NCI-H146 treated with DMSO at 0.1 percent for 48 hours (cell line): ENCODE measurements at regions not wholly inside any gene's neighbourhood (a gene's known extent, or its start where the extent isn't known, plus 50 kb on each side); places are given as distances from the start of the nearest gene placed in this dataset.
"Not testable (repeated sequence)": the region's sequence is repeated elsewhere in the genome, so short reads cannot be mapped to it uniquely, and the experiment has no call there.

Experiments used
- DNase-seq: peaks from one replicate; lab custom pipeline; 2025; ENCODE audit not compliant: unreplicated experiment; lab: John Stamatoyannopoulos, UW

- not testable (repeated sequence) for DNase-seq
These were observed 176.4 kb downstream of the AKR1D1 start for GRCh38 chr7:138252666-138253065.

GRCh38 chr7:138254444-138254843 lies 178.2 kb downstream of the AKR1D1 start:
- DNase-seq: no peak

DNA sequence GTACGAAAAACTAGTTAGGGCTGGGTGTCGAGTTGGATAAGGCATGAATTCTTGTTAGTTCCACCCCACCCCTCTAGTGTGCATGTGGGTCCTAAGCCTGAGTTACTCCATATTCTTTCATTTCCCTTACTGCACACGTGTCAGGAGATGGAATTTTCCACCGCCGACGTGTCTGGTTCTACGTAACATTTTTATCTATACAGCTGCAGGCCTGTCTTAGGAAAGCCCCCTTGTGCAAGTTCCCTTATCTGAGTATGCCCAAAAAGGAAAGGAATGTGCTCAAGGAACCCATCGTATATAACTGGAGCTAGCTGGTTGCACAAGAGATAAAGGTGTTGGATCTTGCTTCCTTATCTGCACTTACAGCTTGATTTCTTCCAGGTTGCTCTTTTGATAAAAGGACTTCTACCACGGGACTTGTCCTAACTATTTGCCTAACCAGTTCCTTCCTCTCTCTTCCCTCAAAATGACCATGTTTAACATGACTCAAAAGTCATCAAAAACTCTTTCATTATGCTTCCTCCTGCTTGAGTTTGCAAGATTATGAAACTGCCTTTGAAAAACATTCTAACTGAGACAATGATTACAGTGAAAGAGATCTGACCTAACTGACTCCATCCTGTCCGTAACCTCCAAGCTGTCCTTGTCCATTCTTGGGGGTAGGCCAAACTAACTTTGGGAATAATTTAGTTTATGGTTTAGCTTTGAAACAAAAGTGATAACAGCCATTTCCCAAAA lies 181.4 kb downstream of the AKR1D1 start:
- DNase-seq: no peak

DNA sequence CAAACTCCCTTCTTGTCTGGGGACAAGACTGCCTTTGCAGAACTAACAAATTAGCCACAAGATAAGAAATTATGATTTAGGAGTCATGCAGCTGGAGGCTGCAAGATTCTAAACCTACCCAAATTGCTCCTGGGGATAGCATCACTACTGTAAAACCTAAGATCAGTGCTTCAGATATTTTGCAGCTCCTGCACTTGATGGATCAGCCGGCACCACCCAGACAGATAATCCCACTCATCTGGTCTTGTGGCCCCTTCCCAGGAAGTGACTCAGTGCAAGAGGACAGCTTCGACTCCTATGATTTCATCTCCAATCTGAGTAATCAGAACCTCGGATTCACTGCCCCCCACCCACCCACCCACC lies 181.9 kb downstream of the AKR1D1 start:
- no peak for DNase-seq

DNA sequence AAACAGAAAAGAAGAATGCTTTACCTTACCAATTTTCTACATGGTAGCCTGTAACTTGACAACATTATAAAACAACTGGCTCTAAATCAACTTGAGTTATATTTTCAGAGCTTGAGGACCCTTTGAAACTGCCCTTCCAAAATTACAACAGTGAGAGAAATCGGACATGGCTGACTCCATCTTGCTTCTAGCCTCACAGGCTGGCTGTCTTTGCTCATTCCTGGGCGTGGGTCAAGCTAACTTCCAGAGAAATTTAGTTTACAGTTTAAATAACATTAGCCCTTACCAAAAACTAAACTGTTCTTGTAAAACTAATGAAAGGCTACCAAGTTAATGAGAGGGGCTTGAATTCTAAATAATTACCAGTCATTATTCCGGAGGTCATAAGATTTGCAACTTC lies 183.4 kb downstream of the AKR1D1 start:
- DNase-seq: no peak

- no peak for DNase-seq
These were observed 191.7 kb downstream of the AKR1D1 start for GRCh38 chr7:138267934-138268333.

GRCh38 chr7:138276891-138277290 lies 183.2 kb upstream of the TRIM24 start:
- DNase-seq: no peak

GRCh38 chr7:138278601-138279000 lies 181.5 kb upstream of the TRIM24 start:
- DNase-seq: no peak

DNA sequence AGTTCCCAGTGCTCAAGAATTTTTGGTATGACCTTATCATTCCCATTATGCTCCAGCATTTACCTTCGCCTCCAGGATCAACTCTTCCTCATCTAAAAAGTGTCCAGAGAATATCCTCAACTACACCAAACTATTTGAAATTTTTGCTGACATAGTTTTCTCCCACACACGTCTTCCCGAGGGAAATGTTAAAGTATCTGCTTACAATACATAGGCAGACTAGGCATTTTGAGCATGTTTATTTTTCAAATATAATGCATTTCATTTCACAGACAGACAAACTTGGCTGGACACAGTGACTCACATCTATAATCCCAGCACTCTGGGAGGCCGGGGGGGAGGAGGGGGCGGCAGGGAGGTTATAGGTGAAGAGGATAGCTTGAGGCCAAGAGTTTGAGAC lies 177.1 kb upstream of the TRIM24 start:
- no peak for DNase-seq

DNA sequence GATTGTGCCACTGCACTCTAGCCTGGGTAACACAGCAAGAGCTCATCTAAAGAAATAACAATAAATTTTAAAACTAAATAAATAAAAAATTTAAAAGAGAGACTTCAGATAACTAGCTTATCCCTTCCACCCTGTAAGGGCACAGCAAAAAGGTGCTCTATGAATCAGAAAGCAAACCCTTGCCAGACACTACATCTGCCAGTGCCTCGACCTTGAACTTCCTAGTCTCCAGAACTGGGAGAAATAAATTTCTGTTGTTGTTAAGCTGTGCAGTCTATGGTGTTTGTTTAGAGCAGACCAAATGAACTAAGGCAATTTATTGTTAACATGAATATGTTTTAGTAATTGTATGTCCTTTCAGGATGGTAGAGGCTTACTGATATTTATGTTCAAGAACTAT lies 174.9 kb upstream of the TRIM24 start:
- DNase-seq: no peak

GRCh38 chr7:138286846-138287245 lies 173.2 kb upstream of the TRIM24 start:
- no peak for DNase-seq

DNA sequence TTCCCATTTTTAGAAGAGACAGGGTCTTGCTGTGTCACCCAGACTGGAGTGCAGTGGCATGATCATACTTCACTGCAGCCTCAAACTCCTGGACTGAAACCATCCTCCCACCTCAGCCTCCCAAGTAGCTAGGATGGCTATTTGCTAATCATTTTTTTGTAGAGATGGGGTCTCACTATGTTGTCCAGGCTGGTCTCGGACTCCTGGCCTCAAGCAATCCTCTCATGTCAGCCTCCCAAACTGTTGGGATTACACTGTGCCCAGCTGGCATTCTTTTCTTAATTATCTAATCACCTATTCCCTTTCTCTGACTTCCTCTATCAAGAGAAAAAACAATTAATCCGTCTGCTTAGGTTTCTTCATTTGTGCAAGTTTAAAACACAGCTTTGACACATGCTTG lies 172.5 kb upstream of the TRIM24 start:
- no peak for DNase-seq

DNA sequence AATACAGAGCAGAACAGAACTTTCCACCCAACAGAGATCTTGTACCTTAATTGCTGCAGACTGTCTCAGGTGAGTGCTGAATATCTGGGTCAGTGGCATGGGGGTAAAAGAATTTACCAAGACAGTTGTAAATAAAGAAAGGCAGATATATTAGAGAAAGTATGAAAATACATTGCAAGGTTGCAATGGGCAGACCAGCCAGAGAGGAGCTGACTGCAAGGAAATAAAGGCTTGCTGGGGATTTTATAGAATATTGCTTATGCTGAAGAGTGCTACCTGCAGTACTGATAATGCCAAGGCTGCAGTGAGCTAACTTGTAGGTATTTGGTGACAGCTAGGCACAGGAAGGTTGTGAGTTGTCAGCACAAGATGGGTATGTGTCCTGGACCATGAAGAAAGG lies 171.0 kb upstream of the TRIM24 start:
- no peak for DNase-seq

DNA sequence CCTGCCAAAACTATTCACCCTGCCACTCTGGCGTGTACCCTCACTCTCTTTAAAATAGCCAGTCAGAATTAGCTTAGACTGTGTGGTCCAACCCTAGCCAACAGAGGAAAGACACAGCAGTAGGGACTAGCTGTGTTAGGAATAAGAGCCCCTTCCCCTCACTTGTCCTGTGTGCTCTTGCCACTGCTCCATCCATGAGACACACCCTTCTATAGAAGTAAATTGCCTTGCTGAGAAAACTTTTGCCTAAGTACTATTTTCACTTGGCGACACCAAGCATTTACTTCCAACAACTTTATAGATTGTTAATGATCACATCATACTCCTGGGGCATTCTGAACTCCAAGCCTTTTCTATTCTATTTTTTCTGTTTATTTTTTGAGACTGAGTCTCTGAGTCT lies 170.2 kb upstream of the TRIM24 start:
- DNase-seq: no peak

GRCh38 chr7:138292951-138293350 lies 167.1 kb upstream of the TRIM24 start:
- DNase-seq: no peak

GRCh38 chr7:138295049-138295637 lies 164.9 kb upstream of the TRIM24 start:
- no peak for DNase-seq

GRCh38 chr7:138297526-138297925 lies 162.5 kb upstream of the TRIM24 start:
- DNase-seq: no peak

DNA sequence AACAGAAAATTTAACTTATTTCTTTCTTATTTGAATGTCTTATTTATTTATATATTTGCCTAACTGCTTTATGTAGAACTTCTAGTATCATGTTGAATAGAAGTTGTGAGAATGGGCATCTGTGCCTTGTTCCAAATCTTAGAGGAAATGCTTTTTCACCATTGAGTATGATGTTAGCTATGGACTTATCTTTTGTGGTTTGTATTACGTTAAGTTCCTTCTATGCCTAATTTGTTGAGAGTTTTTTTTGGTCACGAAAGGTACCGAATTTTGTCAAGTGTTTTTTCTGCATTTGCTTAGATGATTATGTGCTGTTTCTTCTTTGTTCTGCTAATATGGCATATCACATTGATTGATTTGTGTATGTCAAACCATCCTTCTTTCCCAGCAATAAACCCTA lies 161.0 kb upstream of the TRIM24 start:
- DNase-seq: no peak

DNA sequence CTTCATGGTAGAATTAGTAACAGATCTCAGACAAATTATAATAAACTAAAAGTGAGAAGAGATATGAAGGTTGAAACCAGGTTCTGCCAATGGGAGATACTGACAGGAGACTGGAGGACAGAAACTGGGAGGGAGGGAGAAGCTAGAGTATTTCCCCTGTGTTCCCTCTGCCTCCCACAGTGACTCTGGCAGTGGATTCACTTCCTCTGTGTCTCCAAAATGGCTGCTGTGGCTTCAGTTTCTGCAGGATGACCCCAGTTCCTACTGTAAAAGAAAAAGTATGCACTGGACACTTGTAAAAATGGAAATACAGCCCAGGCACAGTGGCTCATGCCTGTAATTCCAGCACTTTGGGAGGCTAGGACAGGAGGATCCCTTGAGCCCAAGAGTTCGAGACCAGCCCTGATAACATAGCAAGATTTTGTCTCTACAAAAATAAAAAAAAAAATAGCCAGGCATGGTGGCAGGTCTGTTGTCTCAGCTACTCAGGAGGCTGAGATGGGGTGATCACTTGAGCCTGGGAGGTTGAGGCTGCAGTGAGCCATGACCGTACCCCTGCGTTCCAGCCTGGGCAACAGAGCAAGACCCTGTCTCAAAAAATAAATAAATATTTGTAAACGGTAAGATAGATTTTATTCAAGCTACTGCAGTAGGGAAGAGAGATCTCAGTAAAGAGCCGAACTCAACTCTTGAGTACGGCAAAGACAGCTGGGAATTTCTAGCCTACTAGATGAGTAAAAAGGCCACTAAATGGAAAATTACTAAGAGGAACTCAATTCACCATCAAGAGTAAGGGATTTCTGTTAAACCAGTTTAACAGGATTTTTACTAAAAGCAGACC lies 156.6 kb upstream of the TRIM24 start:
- no peak for DNase-seq

- DNase-seq: no peak
These were observed 156.1 kb upstream of the TRIM24 start for GRCh38 chr7:138304071-138304320.

DNA sequence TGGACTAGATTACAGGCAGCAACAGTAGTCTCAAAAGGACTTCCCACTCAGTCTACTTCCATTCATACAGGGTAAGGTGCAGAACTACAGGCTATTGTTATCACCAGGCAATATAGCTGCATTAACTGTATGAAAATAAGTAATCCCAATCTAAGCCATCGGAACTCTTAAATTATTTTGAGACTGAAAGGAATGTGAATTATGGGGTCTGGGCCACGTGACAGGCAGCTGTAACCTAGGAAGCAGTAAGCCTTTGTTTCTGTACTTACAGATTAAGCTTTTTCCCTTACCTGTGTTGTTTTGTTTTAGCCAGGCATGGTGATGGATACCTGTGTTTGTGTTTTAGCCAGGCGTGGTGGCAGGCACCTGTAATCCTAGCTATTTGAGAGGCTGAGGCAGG lies 152.4 kb upstream of the TRIM24 start:
- DNase-seq: no peak

GRCh38 chr7:138308136-138308535 lies 151.9 kb upstream of the TRIM24 start:
- no peak for DNase-seq

DNA sequence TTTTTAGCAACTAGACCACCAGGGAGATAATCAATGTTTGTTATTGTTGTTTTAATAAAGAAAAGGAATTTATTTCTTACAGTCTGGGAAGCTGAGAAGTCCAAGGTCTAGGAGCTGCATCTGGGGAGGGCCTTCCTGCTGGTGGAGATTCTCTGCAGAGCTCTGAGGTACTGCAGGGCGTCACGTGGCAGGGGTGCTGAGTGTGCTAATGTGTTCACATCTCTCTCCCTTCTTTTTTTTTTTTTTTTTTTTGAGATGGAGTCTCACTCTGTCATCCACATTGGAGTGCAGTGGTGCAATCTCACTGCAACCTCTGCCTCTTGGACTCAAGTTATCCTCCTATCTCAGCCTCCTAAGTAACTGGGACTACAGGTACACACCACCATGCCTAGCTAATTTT lies 150.9 kb upstream of the TRIM24 start:
- no peak for DNase-seq
